NCI-H2196 (cell line): ENCODE measurements at regions not wholly inside any gene's neighbourhood (a gene's known extent, or its start where the extent isn't known, plus 50 kb on each side); places are given as distances from the start of the nearest gene placed in this dataset.
"Not testable (repeated sequence)": the region's sequence is repeated elsewhere in the genome, so short reads cannot be mapped to it uniquely, and the experiment has no call there.

Source experiments
- DNase-seq: peaks from one replicate; lab custom pipeline; 2025; ENCODE audit not compliant: unreplicated experiment; lab: John Stamatoyannopoulos, UW

DNA sequence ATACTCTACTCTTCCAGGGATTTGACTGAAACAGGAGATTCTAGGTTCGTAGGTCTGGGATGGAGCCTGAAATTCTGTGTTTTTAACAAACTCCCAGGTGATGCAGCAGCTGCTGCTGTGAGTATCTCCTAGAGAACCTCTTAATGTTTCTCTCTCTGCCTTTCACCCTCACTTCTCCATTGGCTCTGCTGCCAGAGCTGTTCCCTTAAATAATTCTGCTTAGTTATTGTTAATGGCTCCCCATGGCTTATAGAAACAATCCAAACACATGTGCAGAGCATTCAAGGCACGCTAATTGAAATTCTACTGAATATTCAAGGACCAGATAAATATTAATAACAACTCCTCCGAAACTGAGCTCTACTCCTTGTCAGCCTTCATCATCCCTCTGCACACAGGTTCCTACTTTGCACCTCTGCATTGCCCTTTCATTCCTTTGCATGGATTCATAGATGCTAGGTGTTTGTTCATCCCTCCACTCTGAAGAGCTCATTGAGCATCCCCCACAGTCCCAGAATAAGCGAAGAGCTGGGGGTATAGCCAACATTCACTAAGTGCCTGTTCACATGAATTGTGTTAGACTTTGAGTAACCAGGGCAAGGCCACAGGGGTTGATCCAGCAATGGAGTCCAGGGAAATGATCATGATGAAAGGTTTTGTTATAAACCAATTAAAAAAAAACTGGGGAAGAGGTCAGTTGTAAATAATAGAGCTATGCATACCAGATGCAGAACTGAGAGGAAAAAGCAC is 488.4 kb upstream of the JAG1 start:
- no peak for DNase-seq

DNA sequence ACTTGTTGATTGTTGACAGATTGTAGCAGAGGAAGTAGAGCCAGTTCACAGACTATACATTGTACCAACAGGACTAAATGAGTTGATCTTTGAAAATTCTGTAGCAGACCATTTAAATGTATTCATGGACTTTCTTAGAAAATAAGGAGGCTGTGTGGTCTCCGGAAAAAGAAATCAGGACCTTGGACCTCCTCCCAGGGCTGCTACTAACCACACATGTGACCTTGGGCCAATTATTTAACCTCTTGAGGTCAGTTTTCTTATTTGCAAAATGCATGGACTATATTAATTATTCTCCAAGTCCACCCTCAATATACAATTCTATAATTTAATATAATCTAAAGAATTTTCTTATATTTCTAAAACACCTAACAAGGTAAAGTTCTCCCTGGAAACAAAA is 492.0 kb upstream of the JAG1 start:
- no peak for DNase-seq

DNA sequence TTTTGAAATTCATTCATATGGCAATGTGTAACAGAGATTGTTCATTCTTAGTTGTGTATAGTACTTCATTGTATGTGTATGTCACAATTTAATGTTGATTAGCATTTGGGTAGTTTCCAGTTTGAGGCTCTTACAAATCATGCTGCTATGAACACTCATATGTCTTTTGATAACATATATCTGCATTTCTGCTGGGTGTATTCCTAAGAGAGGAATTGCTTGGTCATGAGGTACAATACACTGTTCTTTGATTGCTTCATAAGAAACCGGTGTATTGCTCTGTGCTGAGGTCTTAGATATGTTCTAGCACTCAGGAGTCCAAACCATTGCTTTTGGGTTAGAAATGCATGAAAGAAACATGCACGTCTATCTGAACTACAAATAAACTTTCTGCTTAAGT is 492.9 kb upstream of the JAG1 start:
- DNase-seq, result no peak

DNA sequence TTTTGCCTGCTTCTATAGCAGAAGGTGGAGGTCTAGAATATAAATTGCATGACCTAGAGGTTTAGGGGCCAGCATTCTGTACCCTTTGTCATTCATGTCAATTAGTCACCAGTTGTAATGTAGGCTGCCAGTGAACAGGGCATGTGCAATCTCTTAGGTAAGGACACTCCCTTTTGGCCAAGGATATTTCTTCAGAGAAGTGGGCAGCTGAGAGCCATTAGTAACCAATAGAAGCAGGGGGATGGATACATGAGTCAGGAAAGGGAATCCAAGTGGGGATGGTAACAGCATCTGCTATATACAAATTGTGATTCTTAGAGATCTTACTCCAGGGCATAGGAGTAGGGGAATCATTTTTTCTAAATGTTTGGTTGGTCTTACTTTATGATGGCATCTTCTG is 494.2 kb upstream of the JAG1 start:
- DNase-seq, result no peak

DNA sequence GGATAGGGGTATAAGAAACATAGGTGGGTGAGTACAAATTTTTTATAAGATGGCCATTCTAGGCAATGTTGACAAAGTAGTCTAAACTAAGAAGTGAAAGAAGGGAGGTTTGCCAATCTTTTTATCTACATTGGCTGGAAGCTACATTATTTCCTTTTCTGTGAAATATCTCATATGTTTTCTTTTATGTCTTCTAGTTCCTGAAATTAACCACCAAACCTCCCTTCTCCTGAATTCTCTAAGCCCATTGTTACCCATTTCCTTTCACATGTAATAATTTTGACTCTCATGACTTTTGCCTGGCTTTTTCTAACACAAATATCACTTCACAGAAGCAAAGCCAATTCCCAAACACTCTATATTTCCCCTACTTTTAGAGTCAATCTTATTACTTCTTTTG is 496.2 kb upstream of the JAG1 start:
- no peak for DNase-seq

DNA sequence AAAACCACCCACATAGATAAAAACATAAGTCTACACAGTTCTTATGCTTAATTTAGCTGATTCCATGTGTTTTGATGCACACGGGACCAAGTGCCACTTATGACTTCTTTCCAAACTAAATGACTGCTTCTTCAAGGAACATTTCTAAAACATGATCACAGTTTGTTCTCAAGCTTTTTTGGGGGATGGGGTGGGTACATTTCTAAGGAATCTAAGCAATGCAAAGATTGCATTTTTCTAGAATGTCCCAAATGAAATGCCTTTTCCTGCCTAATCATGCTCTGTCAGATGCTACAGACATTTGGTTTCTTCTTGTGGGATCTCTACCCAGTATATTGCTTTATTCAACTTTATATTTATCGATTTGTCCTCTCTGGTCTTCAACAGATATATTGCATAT is 496.8 kb upstream of the JAG1 start:
- no peak for DNase-seq

DNA sequence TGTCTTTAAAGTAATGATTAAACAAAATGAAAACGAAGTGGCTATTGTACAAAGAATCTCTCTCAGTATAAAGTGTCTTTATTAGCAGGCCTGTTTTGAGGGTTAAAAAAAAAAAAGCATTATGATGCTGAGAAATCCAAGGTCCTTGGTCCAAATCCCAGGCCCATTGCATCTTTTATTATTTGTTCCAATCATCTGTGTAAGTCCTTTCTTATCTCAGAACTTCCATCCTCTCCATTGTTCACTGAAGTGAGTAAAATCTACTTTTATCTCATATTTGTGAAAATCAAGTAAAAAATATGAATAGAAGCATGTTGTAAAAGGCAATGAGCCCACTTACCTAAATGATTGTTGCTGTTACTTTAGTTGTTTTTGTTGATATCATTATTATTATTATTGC is 499.1 kb upstream of the JAG1 start:
- no peak for DNase-seq

DNA sequence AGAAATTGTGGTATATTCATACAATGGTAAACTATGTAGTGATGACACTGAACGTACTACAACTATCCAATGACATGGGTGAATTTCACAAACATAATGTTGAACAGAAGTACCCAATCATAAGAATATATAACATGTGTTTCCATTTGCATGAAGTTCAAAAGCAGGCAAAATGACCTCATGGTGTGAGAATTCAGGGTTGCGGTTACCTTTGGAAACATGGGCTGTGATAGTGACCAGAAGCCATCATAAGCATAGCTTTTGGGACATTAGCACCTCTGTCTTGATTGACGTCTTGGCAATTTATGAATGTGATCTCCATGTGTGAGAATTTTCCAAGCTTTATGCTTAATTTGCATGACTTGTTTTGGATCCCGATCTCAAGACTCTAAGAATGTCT is 500.1 kb upstream of the JAG1 start:
- no peak for DNase-seq

DNA sequence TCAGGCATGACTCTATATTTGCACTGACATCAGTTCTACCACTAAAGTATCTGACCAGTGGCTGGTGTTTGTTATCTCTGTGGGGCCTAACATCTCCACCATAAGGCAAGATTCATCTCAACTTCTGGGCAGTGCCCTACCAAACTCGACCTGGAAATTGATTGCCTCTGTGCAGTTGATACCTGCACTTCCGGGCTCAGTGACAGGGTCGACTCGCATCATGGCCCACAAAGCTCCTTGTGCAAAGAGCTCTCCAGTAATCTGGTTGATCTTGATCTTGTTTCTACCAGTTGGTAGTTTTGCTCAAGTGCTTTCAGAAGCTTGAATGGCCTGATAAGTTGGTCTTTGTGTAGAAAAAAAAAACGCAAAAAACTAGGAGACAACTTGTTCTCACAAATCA is 501.1 kb upstream of the JAG1 start:
- DNase-seq, result no peak

DNA sequence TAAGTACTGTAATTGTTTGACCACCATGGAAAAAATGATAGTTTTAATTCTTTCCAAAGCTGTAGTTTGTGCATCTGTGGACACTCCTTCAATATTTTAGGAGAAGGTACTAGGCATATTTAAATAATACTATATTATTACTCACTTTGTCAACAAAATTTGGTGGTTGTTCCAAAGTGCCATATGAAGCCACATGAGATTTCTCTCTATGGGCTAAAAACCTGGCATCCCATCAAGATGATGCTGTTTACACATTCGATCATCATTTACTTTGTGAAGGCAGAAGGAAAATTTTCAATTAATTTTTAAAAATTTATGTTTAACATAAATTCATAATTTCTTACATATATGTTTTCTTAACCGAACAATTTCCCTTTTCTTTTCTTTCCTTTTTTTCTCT is 502.6 kb upstream of the JAG1 start:
- no peak for DNase-seq

DNA sequence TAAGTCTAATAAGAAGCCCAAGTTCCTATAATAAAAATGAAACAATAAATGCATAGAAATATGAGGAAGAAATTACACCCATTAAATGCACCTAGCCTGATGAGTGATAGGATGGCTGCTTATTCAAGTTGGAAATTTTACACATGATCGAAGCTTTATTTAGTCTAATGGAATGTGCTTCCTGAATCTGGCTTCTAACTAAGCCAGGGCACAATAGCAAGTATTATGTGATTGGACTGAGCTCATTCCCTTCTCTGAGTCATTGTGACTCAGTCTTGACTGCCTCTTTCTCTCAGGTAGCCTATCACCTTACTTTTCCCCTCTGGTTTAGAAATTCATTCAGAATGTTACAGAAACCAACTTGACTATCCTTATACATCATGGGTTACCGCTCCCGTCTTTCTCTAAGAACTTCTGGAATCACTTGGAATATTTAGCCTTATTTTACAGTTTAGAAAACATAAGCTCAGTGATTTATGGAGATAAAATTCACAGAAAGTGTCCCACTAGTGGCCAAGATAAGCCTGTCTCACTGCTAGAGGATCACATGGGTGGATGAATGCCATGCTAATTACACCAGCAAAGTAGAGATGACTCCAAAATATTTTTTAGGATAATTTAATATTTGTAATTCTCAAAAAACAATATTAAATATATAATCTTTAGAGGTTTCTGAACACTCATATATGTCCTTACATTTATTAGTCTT is 505.3 kb upstream of the JAG1 start:
- DNase-seq, result no peak

DNA sequence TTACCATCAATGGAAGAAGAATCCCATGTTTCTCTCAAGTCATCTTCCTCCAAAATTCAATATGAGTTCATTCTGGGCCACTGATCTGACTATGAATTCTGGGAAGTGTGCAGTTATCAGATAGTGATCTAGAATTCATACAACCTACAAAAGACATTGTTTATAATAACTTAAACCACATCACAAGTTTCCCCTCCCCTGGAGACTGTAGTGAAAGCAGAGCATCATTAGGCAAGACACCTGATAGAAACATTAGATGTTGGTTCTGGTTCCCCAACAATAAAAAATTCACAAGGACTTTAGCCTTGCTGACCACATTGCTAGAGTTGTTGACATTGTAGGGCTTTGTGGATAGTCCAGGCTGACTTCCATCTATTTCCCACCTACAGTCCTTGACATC is 506.4 kb upstream of the JAG1 start:
- DNase-seq, result no peak

DNA sequence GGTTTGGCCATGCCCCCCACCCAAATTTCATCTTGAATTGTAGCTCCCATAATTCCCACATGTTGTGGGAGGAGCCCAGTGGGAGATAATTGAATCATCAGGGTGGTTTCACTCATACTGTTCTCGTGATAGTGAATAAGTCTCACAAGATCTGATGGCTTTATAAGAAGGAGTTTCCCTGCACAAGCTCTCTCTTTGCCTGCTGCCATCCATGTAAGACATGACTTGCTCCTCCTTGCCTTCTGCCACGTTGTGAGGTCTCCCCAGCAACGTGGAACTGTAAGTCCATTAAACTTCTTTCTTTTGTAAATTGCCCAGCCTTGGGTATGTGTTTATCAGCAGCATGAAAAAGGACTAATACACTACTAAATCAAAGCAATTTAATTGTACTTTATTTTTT is 507.3 kb upstream of the JAG1 start:
- DNase-seq, result not testable (repeated sequence)

DNA sequence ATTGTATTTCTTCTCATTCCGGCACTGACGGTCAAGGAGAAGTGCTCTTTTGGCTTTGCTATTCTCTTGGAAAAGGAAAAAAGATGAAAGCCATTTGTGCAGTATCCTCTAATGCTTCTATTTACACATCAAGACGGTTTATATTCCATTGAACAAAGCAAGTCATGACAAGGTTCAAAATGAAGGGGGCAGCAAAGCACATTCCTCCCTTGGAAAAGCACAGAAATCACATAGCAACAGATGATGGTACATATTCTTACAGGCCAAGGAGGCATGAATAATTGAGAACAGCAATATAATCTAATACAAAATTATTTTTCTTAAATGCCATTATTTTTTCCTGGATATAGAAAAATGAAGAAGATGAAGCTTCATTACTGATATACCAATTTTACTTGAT is 508.2 kb upstream of the JAG1 start:
- no peak for DNase-seq

DNA sequence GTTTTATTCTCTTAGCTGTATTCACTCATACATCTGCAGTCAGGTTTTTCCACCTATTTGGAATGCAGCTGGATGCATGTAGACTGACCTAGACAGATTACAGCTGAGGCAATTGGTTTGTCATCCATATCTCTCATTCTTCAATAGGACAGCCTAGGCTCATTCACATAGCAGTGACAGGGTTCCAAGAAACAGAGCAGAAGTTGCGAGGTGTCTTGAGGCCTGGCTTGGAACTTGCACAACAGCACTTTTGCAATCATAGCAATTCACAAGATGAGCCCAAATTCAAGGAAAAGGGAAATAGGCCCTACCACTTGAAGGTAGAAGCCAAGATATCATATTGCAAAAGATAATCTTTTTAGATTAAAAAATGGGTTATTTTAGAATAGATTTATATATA is 508.9 kb upstream of the JAG1 start:
- DNase-seq, result no peak

DNA sequence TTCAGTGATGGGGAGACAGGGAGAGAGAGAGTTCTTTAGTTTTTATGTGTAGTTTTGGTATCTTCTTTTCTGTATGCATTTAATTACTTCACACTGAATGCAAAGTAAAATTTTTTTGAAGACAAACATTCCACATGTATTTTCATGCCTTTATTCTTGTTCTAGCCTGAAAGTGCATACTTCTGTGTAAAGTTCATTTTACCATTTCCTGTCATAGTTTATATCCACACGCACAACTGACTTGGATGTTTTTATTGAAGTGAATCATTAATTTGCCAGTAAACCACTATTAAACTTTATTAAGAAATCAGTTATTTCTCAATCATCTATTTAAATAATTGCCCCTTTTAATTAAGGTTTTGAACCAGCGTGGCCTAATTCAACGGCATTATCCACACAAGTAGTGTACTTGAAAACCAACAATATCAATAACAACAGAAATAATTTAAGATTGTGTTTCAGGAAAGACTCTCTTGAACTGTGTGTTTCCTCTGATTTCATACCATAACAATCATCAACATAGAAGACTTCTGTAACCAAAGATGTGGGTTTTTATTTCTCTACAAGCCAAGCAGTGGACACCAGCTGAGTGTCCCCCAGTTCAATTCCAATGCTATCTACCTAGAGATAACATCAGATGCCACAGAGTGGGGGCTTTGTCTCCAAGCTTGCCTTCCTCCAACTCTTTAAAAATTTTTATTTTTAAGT is 512.7 kb upstream of the JAG1 start:
- no peak for DNase-seq

DNA sequence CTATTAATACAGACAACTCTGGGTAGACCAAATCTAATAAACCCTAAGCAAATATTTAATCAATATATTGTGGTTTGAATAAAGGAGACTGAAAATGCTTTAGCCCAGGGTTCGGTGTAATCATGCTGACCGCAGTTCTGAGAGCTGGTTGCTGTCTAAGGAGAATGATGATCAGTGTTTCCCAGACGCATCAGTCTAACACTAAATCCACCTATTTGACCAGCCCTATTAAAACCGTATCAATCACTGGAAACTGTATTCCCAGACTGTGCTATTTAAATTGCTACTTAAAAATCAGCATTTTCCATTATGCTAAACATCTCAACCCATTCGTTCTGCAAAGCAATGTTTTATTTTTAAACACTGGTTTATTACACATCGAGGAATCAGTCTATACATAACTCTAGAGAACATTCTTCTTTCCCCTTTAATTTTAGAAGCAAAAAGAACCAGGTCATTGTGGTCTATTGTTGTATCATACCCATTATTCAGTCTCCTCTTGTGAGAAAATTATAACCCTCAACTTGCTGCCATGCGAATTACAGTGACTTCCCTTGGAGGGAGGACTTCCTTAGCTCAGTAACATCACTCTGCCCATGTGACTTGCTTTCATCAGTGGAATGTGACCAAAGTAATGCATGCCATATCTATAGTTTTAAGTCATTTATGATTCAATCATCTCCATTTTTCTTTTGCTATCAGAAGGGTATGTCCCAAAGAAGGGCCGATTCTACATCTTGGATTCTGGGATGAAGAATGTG is 515.2 kb upstream of the JAG1 start:
- no peak for DNase-seq

DNA sequence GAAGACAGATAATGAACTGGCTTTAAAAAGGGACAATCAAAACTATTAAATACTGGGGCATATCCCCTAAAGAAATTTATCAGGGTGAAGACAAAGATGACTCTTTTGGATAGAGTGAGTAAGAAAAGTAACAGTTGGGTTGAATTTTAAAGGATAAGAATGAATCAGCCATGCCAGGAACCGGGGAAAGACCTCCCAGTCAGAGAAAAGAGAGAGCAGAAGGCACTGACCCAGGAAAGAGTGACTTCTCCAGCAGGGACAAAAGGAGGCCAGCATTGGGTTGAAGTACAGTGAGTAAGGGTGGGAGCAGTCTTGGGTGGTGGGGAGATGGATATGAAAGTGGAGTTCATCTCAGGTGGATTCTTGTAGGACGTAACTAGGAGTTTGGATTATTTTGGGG is 516.9 kb upstream of the JAG1 start:
- DNase-seq, result no peak

DNA sequence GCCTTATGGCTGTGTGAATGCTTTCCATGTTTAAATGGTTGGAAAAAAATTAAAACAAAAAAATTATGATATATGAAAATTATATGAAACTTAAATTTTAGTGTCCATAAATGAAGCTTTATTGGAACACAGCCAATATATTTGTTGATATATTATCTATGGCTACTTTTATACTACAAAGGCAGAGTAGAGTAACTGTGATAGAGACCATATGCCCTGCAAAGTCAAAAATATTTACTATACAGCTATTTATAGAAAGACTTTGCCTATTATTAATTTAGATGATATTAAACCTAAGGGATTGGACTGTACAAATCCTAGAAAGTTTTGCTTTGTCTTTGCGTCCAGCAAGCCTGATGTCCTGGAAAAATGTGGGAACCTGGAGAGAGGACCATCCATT is 518.3 kb upstream of the JAG1 start:
- no peak for DNase-seq

DNA sequence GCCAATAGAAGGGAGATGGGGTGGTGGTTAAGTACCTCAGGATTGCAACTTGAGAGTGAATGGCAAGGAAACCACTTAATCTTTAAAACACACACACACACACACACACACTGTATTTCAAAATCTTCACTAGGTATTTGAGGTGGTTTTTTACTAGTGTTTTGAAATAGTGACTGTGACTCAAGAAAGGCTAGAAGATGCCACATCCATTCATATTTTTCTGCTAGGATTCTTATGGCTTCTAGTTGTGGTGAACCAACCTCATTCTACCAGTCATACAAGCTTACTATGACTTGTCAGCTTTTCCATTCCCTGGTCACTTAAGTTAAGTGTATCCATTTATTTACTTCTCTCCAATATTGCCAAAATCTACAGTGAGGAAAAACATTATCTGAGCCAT is 519.4 kb upstream of the JAG1 start:
- no peak for DNase-seq

DNA sequence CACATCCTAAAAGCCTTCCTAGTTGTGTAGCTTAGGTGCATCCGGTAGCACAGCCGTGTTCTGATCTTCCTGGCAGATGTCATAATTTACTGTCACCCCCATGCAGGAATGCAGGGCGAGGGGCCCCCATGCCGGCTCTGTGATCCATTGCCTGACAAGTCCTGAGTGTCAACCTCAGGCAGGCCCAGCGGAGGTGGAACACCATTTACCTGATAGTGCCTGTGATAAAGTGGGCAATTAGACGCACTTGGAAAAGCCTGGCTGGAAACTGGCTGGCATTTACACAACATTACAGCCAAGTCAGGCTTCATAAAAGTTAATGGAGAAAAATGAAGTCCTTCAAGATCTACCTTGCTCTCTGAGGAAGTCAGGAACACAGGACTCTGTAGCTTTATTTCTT is 521.4 kb upstream of the JAG1 start:
- no peak for DNase-seq
